Embryonic facial prominence (tissue), 1 donor: ENCODE measurements at regions not wholly inside any gene's neighbourhood (a gene's known extent, or its start where the extent isn't known, plus 50 kb on each side); places are given as distances from the start of the nearest gene placed in this dataset.
"Not testable (repeated sequence)": the region's sequence is repeated elsewhere in the genome, so short reads cannot be mapped to it uniquely, and the experiment has no call there.

Source experiments
- DNase-seq: peaks from one replicate; pipeline ENCODE4 v3.0.0-alpha.2; 2016; ENCODE audit errors: extremely low spot score

DNA sequence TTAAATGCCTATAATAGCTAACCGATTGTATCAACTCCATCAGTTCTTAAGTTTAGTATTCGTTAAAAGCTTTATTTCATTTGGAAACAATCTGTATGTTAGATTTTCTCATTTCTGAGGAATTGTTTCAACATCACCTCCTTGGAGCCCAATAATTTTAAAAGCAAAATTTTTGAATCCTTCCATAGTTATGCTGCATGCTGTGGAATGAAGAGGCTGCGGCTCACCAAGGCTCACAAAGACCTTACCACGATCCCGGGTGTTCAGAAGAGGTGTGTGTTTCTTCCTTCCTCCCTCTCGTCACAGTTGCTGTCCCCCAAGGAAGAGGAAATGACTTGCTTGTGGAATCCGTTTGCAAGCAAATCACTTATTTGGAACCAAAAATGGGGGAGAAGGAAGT is 143.8 kb downstream of the FGF1 start:
- no peak for DNase-seq

DNA sequence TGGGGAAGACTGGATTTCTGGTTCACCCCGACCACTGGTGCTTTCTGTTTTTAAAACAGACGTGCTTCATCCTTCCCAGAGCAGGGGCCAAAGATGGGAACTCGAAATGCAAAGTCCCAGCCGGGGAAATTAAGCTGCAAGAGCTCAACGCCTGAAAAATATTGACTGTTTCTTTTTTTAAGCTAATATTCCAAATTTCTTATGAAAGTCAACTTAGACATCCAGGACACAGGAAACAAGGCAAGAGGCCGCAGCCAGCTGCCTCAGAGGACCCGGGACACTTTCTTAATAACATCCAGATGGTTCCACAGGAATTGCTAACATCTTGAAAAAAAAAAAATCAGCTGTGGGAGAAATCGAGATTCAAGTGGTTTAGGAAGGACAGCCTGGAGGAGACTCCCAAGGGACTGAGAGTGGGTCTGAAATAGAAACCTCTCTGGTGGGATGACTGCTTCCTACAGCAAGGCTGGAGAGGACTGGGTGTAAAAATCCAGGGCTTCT is 144.9 kb downstream of the FGF1 start:
- DNase-seq, result peak; percentile 17

DNA sequence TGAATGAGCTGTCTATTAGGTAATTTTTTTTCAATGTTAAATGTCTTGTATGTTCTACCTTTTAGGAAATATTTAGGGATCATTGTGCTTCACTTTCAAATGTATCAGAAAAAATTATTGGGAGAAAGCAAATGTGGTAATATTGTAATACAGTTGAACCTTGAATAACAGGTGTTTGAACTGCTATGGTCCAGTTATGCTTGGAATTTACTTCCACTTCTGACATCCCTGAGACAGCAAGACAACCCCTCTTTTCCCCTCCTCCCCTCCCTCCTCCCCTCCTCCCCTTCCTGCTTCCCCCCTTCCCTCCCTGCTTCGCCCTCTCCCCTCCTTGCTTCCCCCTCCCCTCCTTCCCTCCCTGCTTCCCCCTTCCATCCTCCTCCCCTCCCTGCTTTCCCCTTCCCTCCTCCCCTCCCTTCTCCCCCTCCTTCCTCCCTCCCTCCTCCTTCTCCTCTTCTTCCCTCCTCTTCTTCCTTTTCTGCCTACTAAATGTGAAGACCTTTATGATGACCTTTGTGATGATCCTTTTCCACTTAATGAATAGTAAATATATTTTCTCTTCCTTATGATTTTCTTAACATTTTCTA is 146.6 kb downstream of the FGF1 start:
- no peak for DNase-seq

DNA sequence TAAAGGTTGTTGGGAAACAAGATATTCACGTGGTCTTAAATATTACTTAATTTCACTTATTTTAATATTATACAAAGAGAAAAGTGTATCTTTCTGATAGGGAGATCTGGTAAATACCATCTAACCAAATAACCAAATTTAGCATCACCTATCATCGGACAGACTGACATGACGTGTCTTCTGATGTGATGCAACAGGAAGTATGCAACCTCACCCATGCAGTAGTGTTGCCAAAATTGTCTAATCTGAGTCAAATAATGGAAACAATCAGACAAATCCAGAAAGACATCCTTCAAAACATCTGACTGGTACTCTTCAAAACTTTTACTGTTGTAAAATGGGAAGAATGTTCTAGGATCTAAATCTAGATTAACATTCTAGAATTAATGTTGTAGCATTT is 148.0 kb downstream of the FGF1 start:
- no peak for DNase-seq

DNA sequence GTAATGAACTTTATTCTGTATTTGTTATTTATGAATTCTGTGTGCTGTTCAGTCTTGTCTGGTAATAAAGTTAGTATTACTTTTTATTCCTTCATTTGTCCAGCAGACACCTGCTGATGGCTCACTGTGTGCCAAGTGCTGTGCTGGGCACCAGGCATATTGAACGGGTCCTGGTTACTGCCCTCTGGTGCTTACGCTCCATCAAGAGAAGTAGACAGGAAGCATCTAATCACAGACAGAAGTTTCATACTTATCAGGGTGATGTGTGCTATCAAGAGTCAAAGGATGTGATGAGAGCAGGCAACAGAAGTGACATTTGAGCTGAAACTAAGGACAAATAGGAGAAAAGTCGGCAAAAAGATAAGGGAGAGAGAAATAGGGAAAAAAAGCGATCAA is 153.1 kb downstream of the FGF1 start:
- no peak for DNase-seq

DNA sequence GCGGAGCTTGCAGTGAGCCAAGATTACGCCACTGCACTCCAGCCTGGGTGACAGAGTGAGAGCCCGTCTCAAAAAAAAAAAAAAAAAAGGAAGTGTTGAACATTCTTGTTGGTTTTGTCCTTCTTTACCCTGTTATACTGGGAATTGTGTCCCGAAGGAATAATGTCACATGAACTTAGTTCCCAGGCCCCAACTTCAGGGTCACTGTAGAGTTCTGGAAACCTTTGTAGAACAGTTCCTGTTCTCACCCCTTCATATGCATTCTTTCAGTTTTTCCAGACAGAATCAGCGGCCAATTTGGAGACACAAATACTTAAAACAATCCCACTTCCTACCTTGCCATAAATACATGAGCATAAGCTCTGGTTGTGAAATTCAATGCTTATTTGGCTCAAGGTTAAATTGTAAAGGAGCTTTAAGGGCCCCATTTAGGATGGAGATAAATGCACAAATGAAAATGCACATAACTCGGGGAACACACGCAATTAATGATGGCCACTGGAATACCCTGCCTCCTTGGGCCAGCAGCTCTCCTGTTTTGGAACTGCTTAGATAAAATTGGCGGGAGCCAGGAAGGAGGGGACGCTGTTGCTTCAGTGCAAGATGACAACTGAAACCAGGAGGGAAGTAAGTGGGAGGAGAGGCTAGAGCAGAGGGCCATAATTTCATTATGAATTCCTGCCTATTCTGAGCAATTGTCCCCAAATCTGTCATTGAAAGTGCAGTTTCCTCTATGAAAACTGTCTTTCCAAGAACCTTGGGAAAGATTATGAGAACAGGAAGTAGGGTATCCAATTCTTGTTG is 153.7 kb downstream of the FGF1 start:
- no peak for DNase-seq

DNA sequence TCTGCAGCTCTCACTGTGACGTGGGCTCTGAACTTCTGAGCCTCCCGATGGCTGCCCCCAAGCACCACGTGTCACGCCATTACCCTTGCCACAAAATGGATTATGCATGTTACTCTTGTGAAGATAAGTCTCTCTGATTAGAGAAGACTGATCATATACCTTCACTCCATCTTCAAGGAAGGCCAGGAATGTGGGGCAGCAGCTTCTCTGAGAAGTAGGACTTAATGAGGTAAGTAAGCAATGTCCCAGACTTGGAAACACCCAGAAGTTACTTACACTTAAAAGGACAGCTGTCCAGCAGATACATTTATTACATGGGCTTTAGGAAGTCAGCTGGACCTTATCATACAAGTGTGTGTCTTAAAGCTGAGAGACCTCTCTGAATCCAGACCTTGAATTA is 155.0 kb downstream of the FGF1 start:
- no peak for DNase-seq

DNA sequence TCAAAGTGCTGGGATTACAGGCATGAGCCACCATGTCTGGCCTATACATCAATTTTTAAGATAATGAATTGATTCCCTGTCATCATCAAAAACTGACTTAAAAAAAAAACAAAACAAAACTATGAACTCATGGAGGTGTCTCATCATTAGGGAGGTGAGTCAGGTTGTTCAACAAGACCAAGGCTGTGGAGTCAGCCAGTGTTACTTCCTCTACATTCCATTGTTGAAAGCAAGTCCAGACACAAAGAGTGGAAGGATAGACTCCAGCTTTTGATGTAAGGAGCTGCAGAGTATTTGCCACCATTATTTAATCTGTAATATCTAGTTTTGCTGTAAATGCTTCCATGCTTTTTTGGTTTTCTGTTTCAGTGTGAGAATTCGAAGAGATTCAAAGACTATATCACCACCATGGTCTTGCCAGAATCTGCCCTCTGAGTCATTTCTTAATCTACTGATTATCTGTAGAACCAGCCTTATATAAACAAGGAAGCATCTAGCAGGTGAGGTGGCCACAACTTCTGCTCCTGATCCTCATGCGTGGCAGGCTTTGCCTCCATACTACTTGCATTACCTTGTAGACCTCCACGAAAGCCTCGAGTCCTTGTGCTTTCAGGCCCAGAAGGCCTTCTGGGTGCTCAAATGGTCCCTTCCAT is 156.1 kb downstream of the FGF1 start:
- no peak for DNase-seq

DNA sequence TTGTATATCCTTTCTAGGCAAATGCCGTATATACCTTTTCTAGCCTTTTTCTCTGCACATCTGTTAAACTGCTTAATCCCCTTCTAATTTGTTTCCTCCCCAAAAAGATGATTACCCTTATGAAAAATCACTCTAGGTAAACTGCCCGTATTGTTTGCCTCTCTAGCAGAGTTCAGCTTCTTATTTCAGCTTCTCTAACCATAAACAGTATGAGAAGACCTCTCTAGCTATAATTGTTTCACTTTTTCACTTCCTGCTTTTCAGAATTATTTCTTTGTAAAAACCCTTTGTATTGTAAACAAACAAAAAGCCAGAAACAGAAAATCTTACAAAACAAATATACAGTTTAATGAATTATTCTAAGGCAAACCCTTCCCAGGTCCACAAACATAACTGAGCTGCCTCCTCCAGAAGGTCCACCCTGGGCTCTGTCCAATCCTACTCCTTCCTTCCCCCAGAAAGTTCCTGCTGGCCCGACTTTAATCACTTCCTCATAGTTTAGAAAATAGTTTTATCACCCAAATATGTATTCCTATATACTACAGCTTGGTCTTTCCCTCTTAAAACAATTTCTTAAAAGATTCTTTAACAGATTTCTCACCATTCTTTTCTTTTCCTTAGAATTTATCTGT is 158.1 kb downstream of the FGF1 start:
- DNase-seq, result no peak

DNA sequence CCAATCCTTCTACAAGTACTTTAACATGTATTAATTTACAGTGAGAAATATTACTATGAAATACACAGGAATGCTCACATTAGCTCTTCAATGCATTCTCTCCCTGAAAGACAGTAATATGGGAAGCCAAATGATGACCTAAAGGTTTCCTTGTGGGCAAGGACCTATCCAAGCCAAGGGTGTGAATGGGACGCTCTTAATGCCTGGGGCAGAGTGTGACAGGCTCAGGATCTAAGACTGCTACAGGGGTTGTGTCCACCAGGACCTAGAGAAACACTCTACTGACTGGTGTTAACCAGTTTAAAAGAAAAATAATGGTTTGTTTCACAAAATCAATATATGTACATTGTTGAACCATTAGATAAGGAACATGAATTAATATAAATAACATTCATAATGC is 158.7 kb downstream of the FGF1 start:
- no peak for DNase-seq

DNA sequence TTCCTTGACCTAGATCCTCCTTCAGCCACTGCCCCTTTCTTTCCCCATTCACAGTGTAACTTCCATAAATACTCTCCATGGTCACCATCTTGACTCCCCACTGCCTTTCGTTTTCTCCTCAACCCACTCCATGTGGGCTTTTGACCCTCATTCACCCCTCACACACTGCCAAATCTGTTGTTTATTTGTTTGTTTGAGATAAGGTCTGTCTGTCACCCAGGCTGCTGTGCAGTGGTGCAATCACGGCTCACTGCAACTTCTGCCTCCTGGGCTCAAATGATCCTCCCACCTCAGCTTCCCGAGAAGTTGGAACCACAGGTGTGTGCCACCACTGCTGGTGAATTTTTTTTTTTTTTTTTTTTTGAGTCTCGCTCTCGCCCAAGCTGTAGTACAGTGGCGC is 162.9 kb downstream of the FGF1 start:
- DNase-seq, result no peak

DNA sequence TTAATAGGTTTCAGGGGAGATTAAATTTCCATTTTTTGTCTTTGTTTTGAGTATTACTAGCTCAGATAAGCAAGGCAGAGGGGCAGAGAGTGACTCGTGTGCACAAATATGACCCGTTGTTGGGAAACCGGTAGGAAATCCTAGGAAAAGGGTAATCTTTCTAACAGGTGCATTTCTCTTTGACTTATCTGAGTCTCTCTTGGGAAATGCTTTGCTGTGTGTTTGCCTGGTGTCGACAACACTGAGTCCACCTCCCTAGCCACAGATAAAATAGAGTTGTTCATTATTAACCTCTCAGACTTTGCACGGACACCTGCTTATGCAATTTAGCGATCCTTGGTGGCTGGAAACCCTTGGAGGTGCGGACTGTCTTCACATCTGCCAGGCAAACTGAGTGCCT is 164.2 kb downstream of the FGF1 start:
- no peak for DNase-seq

DNA sequence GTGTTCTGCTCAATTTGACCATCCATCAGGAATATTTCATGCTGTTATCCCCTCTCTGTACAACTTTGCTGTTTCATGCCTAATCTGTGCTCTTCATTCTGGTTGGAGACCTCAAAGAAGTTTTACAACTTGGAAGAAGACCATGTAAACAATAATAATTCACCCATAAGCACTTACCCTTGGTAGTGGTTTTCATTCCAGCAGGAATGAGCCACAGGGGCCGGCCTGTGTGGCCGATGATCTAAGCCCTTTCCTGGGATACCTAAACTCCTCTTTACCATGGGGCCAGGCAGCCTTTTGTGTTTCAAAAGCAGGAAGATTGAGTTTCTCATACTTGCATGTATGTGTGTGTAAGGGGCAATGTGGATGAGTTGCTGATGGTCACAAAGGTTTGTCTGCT is 165.0 kb downstream of the FGF1 start:
- no peak for DNase-seq

DNA sequence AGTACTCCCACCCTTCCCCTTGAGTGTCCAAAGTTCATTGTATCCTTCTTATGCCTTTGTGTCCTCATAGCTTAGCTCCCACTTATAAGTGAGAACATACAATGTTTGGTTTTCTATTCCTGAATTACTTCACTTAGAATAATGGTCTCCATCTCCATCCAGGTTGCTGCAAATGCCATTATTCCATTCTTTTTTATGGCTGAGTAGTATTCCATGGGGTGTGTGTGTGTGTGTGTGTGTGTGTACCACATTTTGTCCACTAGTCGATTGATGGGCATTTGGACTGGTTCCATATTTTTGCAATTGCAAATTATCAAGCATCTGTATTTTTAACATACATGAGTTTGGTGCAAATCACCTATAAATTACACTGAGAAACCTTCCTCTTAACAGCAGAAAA is 166.0 kb downstream of the FGF1 start:
- DNase-seq, result not testable (repeated sequence)

DNA sequence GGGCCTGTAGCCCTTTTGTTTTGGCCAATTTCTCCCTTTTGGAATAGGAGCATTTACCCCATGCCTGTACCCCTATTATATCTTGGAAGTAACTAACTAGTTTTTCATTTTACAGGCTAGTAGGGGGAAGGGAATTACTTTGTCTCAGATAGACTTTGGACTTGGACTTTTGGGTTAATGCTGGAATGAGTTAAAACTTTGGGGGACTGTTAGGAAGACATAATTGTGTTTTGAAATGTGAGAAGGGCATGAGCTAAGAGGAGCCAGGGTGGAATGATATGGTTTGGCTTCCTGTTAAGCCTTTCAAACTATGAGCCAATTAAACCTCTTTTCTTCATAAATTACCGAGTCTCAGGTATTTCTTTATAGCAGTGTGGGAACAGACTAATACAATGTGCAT is 168.1 kb downstream of the FGF1 start:
- no peak for DNase-seq

DNA sequence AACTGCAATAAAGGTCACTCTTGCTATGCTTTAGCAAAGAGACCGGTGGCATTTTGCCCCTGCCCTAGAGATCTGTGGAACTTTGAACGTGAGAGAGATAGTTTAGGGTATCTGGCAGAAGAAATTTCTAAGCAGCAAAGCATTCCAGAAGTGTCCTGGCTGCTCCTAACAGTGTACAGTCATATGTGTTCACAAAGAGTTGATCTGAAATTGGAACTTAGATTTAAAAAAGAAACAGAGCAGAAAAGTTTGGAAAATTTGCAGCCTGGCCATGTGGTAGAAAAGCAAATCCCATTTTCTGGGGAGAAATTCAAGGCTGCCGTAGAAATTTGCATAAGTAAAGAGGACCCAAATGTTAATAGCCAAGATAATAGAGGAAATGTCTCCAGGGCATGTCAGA is 169.2 kb downstream of the FGF1 start:
- DNase-seq, result no peak

DNA sequence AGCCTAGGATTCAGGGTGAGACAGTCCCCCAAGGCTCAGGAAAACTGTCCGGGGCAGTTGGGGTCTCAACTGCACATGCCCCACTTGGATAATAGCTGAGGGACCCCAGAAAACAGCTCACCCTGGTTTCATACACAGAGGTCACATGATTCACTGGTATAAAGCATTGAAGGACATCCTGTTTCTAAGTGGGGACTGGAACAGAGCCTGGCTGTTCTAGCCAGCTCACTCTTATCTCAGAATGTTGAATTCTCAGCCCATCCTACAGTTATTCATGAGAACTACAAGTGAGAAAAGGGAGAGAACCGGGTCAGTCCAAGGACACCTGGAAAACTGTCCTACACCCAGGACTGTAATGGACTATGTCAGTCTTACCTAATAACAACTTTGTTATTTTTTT is 170.9 kb downstream of the FGF1 start:
- DNase-seq, result no peak

DNA sequence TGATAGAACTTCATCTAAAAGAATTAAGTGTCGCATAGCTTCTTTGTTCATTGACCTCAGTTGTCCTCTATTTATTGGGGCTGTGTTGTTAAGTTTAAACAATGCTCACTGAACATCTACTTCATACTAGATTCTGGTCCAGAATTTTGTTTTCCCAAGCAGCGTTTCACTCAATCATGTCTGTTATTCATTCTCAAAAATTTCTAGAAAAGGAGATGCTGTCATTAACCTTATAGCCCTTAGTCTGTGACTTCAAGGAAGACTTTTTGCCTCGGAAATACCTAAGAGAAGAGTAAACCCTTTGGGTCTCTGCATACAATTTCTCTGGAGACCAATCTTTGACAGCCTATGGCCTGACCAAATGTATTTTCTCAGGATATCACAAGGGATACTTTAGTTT is 171.7 kb downstream of the FGF1 start:
- no peak for DNase-seq

DNA sequence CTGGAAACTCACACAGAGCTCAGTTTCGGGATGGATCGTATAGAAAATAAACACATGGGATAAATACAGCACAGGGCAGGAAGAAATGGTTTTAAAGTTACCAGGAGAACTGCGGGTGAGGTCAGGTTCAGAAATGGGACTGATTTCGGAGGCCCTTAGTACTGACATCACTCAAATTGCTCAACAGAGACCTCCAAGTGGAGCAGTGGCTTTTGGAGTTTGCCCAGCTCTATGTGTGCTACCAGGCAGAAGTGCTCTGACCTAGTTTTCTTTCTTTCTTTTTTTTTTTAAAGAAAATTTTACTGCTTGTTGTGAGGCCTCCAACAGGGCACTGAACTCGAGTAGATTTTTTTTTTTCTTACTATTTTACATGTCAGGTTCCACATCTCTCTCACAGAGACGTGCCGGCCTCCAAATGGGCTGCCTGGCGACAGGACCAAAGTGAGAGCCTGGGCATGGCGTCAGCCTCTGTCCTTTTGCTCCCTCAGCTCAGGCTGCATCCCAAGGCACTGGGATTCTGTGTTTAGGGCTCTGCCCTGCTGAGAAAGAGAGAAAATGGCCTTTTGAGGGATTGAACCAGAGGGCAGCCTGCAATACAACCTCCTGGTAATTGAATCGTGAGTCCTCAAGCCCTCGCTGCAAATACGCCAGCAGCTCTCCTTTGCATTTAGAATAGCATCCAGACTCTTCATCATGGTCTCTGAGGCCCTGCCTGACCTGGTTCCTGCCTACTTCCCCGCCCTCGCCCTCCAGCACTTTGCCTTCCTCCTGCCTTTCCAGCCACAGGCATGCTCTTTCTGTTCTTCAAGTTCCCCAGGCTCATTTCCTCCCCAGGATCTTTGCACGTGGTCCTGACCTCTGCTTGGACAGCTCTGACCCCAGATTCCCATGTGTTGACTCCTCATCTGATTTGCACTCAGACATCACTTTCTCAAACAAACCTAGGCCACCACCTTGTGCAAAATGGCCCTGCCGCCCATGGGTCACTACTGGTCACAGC is 173.5 kb downstream of the FGF1 start:
- DNase-seq, result no peak

DNA sequence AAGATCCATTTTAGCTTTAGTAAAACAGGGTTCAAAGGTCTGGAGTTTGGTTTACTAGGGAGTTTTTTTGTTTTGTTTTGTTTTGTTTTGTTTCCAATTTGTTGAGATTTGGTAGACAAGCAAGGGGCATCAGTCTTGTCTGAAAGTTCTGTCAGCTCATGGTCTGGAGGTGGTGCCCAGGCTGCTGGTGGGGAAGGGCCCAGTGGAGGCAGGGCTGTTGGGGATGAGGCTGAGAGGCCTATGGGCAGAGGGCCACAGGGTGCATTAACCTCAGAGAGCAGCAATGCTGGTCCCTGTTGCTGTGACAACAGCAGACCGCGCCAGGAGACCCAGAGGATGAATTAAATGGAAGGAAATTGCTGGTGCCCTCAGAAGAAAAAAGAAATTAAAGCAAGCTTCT is 174.5 kb downstream of the FGF1 start:
- DNase-seq, result no peak

DNA sequence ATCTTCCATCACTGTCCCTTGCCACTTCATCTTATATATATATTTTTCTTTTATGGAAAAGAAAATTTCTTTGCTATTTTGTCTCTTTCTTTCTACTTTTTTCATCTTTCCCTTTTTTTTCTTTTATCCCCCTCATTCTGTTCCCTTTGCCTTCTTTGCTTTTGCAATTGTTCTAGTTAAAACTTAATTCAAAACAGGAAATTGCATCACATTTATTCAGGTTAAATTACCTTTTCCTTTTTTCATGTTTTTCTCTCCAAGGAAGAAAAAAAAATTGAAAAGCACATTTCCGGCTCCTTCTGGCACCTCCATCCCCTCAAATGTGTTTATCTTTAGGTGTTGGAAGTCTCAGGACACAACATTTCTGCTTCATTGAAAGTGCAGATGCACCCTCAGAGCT is 176.9 kb downstream of the FGF1 start:
- DNase-seq, result no peak
